ENCODE measurements at regions not wholly inside any gene's neighbourhood (a gene's known extent, or its start where the extent isn't known, plus 50 kb on each side); places are given as distances from the start of the nearest gene placed in this dataset.
"Not testable (repeated sequence)": the region's sequence is repeated elsewhere in the genome, so short reads cannot be mapped to it uniquely, and the experiment has no call there.

GRCh38 chr17:21549107-21549687 is 143.1 kb upstream of the KCNJ18 start:
- Histone ChIP-seq H3K36me3 (no peaks in the 10 kb centered on the region), H3K9me3 (no peaks in the 10 kb centered on the region), H3K9ac (ENCODE audit: low read depth in 2 of 2, low read length in 2 of 2) (no peak overlapping the region), H3K4me1 (peaks cover 7% of the 10 kb centered on the region), H3K27me3 (peaks cover 3% of the 10 kb centered on the region), H3K4me3 (no peak overlapping the region), H3K27ac (no peak overlapping the region)
- DNase-seq, result no peak
- no peak for TF ChIP-seq CTCF (IDR thresholded peaks at IDR 0.05)
- intact Hi-C loops (cut with DNase I), result no loop called here

GRCh38 chr17:21550031-21550430 is 142.3 kb upstream of the KCNJ18 start:
- intact Hi-C loops (cut with DNase I); DNase-seq; H3K4me3 ChIP-seq; H3K36me3 ChIP-seq; H3K27ac ChIP-seq; H3K27me3 ChIP-seq; H3K9me3 ChIP-seq; H3K4me1 ChIP-seq; H3K9ac ChIP-seq (ENCODE audit: low read depth in 2 of 2, low read length in 2 of 2): not testable (repeated sequence)

GRCh38 chr17:21551081-21551881 is 141.0 kb upstream of the KCNJ18 start:
- DNase-seq, result peak; percentile 86
- Histone ChIP-seq H3K27me3 (peaks cover 5% of the 10 kb centered on the region), H3K9ac (ENCODE audit: low read depth in 2 of 2, low read length in 2 of 2) (peak overlapping the region; percentile 51 to 78), H3K9me3 (no peaks in the 10 kb centered on the region), H3K27ac (peak overlapping the region; percentile 67), H3K4me1 (peaks cover 7% of the 10 kb centered on the region), H3K4me3 (peak overlapping the region; percentile 82), H3K36me3 (no peaks in the 10 kb centered on the region)
- intact Hi-C loops (cut with DNase I), result no loop called here
- no peak for TF ChIP-seq CTCF (IDR thresholded peaks at IDR 0.05)

GRCh38 chr17:21558921-21559320 is 133.4 kb upstream of the KCNJ18 start:
- H3K27me3 ChIP-seq; H3K4me3 ChIP-seq; H3K9me3 ChIP-seq; intact Hi-C loops (cut with DNase I); H3K9ac ChIP-seq (ENCODE audit: low read depth in 2 of 2, low read length in 2 of 2); H3K27ac ChIP-seq; H3K36me3 ChIP-seq; DNase-seq; H3K4me1 ChIP-seq: not testable (repeated sequence)

- Histone ChIP-seq H3K4me1 (no peaks in the 10 kb centered on the region), H3K4me3 (no peak overlapping the region), H3K36me3 (no peaks in the 10 kb centered on the region), H3K27ac (no peak overlapping the region), H3K27me3 (no peaks in the 10 kb centered on the region), H3K9me3 (no peaks in the 10 kb centered on the region), H3K9ac (ENCODE audit: low read depth in 2 of 2, low read length in 2 of 2) (no peak overlapping the region)
- intact Hi-C loops (cut with DNase I), result no loop called here
- no peak for TF ChIP-seq CTCF (IDR thresholded peaks at IDR 0.05)
- no peak for DNase-seq
Observed at GRCh38 chr17:21564262-21564661, 128.1 kb upstream of the KCNJ18 start.

GRCh38 chr17:21564757-21565156 is 127.6 kb upstream of the KCNJ18 start:
- H3K9ac ChIP-seq (ENCODE audit: low read depth in 2 of 2, low read length in 2 of 2); H3K27ac ChIP-seq; DNase-seq; H3K4me1 ChIP-seq; H3K4me3 ChIP-seq; H3K9me3 ChIP-seq; H3K27me3 ChIP-seq; intact Hi-C loops (cut with DNase I); H3K36me3 ChIP-seq: not testable (repeated sequence)

- H3K9ac ChIP-seq (ENCODE audit: low read depth in 2 of 2, low read length in 2 of 2); H3K36me3 ChIP-seq; H3K27me3 ChIP-seq; intact Hi-C loops (cut with DNase I); DNase-seq; H3K4me1 ChIP-seq; H3K27ac ChIP-seq; H3K9me3 ChIP-seq; H3K4me3 ChIP-seq: not testable (repeated sequence)
Observed at GRCh38 chr17:21570427-21570826, 121.9 kb upstream of the KCNJ18 start.

GRCh38 chr17:21572148-21572547 is 120.2 kb upstream of the KCNJ18 start:
- H3K9ac ChIP-seq (ENCODE audit: low read depth in 2 of 2, low read length in 2 of 2); H3K36me3 ChIP-seq; H3K9me3 ChIP-seq; intact Hi-C loops (cut with DNase I); H3K27me3 ChIP-seq; H3K4me1 ChIP-seq; H3K4me3 ChIP-seq; H3K27ac ChIP-seq; DNase-seq: not testable (repeated sequence)

GRCh38 chr17:21573271-21573960 is 118.9 kb upstream of the KCNJ18 start:
- H3K9ac ChIP-seq (ENCODE audit: low read depth in 2 of 2, low read length in 2 of 2); H3K9me3 ChIP-seq; H3K4me3 ChIP-seq; H3K36me3 ChIP-seq; H3K27ac ChIP-seq; H3K4me1 ChIP-seq; H3K27me3 ChIP-seq; DNase-seq; intact Hi-C loops (cut with DNase I): not testable (repeated sequence)

Data from colonic mucosa (tissue), 4 donors.